ENCODE measurements at regions not wholly inside any gene's neighbourhood (a gene's known extent, or its start where the extent isn't known, plus 50 kb on each side); places are given as distances from the start of the nearest gene placed in this dataset.
"Not testable (repeated sequence)": the region's sequence is repeated elsewhere in the genome, so short reads cannot be mapped to it uniquely, and the experiment has no call there.

DNA sequence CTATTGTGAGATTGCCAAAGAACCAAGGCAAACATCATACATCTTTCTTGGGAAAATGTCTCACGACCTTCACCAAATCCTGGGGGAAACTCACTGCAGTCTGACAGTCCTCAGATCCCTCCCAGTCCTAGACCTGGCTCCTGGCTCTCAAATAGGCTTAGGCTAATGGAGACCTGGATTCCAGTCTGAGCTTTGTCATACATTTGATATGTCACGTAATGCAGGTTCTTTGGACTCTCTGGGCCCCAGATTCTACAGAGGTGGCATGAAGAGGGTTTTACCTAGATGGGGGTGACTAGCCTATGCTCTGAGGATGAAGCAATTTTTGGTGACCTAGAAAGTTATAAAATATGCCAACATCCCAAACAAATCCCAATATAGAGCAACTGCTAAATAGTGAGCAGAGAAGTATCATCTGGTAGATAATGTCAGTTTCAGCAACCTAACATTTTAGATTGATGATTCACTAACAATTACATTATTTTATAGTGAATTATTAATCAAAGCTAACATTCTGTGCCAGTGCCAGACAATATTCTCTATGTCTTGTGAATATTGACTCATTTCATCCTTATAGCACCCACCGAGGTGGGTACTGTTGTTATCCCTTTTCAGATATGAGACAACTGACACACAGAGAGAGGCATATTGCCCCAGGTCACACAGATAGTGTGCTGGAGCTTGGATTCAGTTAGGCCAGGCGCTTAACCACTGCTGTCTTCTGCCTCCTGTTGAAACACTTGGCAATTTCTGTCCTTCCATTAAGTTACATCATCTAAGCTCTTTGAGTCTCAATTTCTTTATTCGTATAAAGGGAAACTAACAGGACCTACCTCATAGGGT, 195.4 kb upstream of the MAMLD1 start:
- no peak for DNase-seq

GRCh38 chrX:150182161-150182560, 181.0 kb upstream of the MAMLD1 start:
- DNase-seq: no peak

GRCh38 chrX:150184491-150184890, 178.6 kb upstream of the MAMLD1 start:
- DNase-seq: no peak

DNA sequence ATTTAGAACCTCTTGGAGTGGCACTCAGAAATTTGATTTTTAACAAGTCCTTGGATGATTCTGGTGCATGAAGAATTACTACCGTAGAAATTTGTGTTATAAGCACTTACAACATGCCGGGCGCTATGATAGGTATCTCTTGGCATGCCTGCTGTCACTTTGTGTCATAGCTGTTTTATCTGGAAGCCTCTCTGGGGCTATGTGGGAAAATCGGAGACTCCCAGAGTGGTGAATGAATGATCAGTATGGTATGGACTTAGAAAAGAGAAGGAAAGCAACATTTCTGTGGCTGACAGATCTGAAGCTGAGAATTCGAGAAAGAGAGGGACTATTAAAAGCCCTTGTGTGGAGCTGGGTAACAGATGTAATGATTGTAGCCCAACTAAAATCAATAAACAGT, 177.4 kb upstream of the MAMLD1 start:
- DNase-seq: no peak

- DNase-seq: no peak
Measured at GRCh38 chrX:150192816-150193215, 170.3 kb upstream of the MAMLD1 start.

DNA sequence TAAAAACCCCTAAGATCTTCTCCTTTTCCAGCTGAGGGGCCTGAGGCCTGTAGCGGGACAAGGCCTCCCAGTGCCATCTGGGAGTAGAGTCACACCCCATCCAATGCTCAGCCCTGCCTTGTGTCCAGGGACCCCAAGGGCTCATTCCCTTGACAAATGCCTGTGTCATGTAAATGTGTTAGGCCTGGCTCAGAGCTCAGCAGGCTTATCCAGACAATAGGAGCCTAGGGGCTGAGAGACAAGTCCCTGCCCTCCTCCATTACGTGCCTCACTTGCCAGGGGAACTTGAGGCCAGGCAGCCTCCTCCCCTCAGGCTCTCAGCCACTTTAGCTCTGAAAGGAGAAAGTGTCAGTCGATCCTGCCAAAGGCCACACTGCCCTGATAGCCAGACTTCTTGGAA, 166.8 kb upstream of the MAMLD1 start:
- DNase-seq: no peak

GRCh38 chrX:150197388-150197787, 165.7 kb upstream of the MAMLD1 start:
- DNase-seq: no peak

DNA sequence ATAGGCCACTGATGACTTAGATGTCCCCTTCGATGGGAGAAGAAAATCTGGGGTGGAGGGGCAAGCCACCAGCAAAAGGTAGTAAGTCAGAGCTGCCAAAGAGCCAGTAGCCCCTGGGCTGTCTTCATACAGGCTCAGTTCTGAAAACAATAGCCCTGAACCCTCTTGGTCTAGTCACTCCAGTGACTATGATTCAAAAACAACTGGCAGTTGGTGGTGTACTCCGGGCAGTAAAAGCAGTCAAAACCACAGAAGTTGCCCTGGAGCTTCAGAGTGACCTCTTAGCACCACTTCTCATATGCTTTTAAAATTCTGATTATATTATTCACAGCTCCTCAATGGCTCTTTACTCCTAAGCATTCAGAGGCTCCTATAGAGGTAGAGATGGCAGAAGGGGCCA, 164.3 kb upstream of the MAMLD1 start:
- no peak for DNase-seq

GRCh38 chrX:150199181-150199580, 163.9 kb upstream of the MAMLD1 start:
- DNase-seq: no peak

GRCh38 chrX:150199803-150200202, 163.3 kb upstream of the MAMLD1 start:
- DNase-seq: no peak

DNA sequence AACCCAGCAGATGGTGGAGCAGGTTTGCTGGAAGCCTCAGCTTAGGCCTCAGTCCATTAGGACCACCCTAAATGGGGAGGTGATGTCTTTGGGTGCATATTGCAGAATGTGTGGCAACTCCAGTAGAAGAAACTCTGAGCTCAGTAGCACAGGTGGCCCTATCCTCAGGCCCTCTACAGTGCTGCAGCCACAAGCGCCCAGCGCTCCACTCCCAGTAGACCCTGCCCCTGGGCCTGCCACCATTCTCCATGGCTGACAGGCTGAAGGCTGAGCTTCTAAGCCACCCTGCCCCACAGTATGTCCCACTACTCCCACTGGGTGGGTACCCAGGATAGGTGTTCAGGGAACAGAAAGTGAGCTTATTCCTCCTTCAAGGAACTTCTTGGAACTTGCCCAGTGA, 162.8 kb upstream of the MAMLD1 start:
- DNase-seq: no peak

- peak; percentile 81 for DNase-seq
Measured at GRCh38 chrX:150200820-150201287, 162.3 kb upstream of the MAMLD1 start.

DNA sequence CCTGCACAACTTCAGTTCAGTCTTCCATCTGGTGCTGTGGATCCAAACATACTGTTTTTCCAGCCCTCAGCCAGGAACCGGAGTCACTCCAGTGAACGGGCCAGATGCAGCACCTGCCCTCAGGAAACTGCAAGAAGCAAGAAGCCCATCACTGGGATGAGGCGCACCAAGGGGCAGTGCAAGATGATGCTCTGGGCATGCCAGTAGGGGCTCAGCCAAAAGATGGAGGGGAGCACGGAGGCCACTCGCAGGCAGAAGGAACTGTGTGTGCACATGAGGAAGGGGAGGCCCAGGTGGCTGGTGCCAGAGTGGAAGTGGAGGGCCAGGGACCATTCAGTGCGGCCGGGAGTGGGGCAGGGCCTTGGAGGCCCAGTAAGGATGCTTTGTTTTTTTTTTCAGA, 161.7 kb upstream of the MAMLD1 start:
- DNase-seq: no peak

DNA sequence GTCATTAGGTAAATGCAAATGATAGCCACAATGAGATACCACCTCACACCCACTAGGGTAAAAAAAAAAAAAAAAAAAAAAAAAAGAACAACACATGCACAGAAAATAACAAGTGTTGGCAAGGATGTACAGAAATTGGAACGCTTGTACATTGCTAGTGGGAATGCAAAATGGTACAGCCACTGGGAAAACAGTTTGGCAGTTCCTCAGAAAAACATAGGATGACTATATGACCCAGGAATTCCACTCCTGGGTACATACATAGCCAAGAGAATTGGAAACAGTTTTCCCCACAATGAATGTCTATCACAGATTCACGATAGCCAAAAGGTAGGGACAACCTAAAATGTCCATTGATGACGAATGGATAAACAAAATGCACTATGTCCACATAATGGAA, 161.3 kb upstream of the MAMLD1 start:
- no peak for DNase-seq

GRCh38 chrX:150202641-150203247, 160.4 kb upstream of the MAMLD1 start:
- DNase-seq: no peak

DNA sequence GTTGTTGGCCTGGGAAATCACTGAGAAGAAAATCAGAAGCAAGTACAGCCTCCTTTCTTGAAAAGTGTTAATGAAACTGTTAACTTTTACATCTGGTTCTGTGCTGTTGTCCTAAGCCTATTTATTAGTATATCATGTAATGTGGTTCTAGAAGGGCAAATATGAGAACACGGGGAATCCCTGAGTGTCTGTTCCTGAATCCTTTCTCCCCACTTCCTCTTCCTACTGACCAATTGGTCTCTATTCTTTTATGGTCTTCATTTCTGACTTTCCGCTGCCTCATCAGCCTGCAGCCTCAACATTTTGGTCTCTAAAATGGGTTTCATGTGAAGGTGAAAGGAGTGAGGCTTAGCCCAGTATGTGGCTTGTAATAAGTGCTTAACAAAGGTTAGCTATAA, 159.9 kb upstream of the MAMLD1 start:
- no peak for DNase-seq

DNA sequence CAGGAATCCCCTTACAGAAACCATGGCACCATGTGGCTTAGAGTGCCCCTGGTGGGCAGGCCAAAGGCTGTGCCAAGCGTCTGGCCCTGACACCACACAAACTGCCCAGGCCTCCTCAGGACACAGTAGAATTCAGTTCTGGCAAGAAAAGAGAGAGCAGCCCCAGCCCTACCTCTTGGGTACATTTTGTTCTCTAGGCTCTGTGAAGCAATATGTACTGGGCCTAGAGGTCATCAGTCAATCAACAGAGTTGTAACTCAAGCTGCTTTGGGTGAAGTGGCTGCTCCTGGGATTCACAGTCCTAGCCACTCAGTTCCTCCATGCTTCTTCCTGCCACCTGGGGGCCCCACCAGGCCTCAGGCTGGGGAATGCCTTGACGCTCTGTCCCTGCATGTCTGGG, 158.1 kb upstream of the MAMLD1 start:
- DNase-seq: no peak

DNA sequence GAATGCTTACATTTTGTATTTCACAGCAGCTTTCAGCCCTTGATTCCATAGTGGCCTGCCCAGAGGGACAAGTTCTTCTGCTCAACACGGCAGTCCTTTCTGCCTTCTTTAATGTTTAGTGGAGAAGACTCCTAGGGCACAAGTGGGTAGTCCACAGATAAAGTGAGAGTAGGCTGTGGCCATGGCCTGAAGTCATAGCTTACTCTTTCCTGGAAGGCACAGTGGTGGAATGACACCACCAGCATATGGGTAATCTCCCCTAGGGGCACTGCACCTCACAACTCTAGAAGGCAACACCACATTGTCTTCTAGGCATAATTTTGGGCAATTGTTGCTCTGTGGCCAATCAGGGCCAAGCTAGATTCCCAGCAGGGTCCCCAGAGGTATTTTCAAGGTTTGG, 155.4 kb upstream of the MAMLD1 start:
- DNase-seq: no peak

- no peak for DNase-seq
Measured at GRCh38 chrX:150211988-150212387, 151.1 kb upstream of the MAMLD1 start.

DNA sequence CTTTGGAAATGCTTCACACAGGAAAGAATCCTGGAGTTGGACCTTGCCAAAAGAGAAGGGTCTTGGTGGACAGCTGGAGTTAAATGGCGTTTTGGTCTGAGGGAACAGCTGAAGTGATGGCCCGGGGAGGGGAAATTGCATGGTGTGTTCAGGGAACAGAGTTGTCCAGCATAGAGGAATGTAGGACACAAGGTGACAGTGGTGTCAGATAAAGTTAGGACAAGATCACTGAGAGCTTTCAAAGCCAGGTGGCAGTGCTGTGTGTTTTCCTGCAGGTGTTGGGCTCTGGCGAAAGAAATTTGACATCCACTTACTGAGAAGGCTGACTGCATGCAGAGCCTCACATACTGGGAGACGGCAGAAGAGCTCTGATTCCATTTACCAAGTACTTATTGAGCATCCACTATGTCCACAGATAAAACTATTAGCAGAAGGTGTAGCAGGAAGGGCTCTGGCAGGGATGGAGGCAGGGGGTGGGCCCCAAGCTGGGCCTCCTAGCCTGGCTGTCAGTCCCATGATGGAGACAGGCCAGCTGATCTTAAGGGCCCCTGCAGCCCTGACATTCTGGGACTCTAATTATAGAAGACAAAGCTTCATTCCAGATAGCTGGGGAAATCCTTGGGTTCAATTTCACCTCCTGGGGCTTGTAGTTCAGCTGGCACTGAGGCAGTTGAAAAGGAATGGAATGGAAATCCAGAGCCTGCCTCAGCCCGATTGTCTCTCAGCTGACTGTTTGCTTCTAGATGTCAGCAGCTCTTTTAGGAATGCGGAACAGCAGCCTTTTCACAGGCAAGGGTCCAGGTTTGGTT, 150.2 kb upstream of the MAMLD1 start:
- no peak for DNase-seq

GRCh38 chrX:150213481-150214030, 149.6 kb upstream of the MAMLD1 start:
- DNase-seq: no peak

- DNase-seq: not testable (repeated sequence)
Measured at GRCh38 chrX:150216000-150216399, 147.1 kb upstream of the MAMLD1 start.

- DNase-seq: no peak
Measured at GRCh38 chrX:150216716-150217115, 146.4 kb upstream of the MAMLD1 start.
